ENCODE measurements at regions not wholly inside any gene's neighbourhood (a gene's known extent, or its start where the extent isn't known, plus 50 kb on each side); places are given as distances from the start of the nearest gene placed in this dataset.

DNA sequence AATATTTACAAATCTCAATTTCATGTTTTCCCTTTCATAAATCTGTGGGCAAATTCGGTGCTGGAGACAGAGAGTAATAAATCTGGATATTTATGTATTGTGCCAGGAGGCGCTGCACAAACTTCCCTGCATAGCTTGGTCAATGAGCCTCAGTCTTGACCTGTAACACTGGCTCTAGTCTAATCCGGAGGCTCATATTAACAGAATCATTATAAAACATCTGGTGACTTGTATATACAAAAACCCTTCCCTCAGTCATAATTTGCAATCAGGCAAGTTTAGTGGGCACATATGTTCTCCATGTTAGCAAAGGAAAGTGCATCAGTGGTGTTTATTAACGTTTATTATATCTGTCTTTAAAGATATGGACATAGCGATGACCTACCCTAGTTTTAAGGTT, 104.0 kb upstream of the BNC2 start:
- DNase-seq, result no peak
- intact Hi-C loops (cut with micrococcal nuclease), result no loop called here

DNA sequence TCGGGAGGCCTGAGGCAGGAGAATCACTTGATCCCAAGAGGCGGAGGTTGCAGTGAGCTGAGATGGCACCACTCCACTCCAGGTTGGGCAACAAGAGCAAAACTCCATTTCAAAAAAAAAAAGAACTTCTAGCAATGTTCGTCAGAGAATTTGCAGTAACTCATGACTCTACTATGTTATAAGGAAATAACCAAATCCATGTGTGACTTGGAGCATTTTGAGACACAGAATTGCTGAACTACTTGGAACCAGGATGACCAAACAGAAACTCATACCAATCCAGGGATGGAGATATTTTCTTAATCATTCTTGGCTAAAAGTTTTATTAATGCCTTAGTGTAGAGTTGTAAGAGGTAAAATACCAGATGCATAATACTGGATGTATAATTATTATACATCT, 99.9 kb upstream of the BNC2 start:
- DNase-seq, result no peak
- intact Hi-C loops (cut with micrococcal nuclease), result no loop called here

More for the DNA sequence above, 104.0 kb upstream of the BNC2 start:
- no peak for ATAC-seq

DNA sequence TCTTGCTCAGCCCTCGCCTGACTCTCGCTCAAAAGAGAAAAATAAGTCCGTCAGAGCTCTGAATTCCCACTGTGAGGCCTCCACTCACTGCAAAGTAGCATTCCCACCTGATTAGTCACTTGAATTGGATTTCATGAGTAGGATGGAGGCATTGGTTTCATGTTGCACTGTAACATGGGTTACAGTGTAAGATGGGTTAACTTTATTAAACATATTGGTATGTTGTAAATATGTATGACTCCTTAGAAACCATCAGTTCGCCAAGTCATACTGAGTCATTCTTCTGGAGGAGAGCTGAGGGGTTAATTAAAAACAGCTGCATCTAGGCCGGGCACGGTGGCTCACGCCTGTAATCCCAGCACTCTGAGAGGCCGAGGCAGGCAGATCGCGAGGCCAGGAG, 93.8 kb upstream of the BNC2 start:
- DNase-seq (no peak), ATAC-seq (no peak)
- intact Hi-C loops (cut with micrococcal nuclease), result no loop called here

More for the DNA sequence above, 99.9 kb upstream of the BNC2 start:
- no peak for ATAC-seq

DNA sequence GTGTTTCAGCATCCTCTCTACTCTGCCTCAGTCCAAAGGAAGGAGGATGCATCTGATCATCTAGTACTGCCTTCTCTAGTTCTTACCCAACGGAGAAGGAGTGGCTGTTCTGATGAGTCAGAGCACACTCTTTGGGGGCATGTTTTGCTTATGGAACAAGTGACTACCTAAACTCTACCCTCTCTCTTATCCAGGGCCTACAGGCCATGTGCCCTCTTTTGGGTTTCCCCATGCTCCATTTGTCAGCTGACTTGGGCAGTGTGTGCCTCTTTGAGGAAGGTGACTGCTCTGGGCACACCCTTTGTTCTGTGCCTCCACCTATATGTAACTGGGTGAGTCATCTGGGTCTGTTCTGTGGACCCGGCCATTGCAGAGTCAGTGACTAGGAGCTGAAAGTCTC, 89.6 kb upstream of the BNC2 start:
- ATAC-seq (no peak), DNase-seq (no peak)
- intact Hi-C loops (cut with micrococcal nuclease), result no loop called here

DNA sequence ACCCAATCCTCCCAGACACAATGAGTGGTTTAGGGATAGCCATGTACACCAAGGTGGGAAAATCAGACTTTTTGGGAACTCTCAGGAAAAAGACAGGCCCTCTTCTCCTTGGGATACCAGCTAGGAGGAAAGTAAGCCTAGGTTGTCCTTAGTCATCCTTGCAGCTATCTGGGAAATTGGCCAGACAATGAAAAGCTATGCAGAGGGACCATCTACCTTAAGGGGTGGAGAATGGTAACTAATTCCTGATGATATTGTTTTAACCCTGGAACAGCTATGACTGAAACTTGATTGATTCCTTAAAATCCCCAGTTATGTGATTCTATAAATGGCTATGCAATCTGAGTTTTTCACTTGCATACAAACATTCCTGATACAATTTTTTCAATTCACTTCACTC, 88.9 kb upstream of the BNC2 start:
- ATAC-seq, result no peak
- DNase-seq, result no peak
- intact Hi-C loops (cut with micrococcal nuclease), result no loop called here

DNA sequence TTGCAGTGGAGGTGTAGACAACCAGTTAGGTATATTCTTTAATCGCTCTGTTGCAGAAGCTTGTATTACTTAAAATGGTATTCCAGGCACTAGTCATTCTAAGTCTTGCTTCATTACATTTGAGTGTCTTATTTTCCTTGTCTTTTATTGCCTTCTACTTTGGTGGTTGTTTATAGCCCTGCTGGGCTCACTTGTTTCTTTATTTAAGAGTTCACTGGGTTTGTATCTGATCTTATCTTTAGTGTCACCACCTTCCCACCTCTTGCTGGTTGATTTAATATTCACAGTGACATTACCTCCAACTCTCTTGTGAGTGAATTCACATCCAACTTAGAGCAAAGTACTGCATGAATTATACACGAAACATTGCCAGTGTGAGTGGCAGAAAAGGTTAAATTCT, 83.6 kb upstream of the BNC2 start:
- ATAC-seq (no peak), DNase-seq (no peak)
- intact Hi-C loops (cut with micrococcal nuclease), result no loop called here

DNA sequence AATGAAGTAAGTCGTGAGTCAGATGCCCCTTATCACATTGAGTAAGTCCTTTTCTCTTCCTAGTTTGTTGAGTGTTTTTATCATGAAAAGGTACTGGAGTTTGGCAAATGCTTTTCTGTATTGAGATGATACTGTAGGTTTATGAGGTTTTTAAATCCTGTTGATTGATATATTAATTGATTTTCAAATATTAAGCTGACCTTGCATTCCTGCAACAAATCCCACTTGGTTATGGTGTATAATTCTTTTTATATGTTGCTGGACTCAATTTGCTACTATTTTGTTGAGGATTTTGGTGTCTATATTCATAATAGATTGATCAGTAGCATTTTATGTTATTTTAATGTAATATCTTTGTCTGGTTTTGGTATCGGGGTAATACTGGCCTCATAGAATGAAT, 81.0 kb upstream of the BNC2 start:
- intact Hi-C loops (cut with micrococcal nuclease), result no loop called here
- no peak for ATAC-seq
- DNase-seq, result no peak

DNA sequence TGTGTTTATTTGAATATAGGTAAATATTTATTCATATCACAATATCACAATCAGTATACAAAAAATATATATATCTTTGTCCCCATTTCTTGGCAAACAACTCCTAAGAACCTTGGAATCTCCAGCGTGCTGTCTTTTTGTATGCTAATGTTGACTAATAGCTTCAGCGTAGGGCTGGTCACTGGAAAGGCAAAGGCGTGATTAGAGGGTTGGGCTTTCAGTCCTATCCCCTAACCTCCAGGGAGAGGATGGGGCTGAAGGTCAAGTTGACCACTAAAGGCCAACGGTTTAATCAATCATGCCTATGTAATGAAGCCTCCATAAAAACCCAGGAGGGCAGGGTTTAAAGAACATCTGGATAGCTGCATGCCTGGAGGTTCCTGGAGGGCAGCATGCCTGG, 79.6 kb upstream of the BNC2 start:
- DNase-seq (no peak), ATAC-seq (no peak)
- intact Hi-C loops (cut with micrococcal nuclease), result no loop called here

DNA sequence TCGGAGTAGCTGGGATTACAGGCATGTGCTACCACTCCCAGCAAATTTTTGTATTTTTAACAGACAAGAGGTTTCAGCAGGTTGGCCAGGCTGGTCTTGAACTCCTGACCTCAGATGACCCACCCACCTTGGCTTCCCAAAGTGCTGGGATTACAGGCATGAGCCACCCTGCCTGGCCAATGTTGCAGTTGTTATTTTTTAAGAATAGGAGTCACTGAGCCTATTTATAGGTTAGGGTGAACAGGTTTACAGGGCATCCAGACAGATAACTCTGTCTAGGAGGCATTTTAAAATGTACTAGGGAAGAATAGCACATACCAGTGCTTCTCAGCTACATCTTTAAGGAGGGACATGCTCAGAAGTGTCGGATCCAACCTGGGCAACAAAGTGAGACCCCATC, 60.1 kb upstream of the BNC2 start:
- DNase-seq (no peak), ATAC-seq (no peak)
- intact Hi-C loops (cut with micrococcal nuclease), result no loop called here

DNA sequence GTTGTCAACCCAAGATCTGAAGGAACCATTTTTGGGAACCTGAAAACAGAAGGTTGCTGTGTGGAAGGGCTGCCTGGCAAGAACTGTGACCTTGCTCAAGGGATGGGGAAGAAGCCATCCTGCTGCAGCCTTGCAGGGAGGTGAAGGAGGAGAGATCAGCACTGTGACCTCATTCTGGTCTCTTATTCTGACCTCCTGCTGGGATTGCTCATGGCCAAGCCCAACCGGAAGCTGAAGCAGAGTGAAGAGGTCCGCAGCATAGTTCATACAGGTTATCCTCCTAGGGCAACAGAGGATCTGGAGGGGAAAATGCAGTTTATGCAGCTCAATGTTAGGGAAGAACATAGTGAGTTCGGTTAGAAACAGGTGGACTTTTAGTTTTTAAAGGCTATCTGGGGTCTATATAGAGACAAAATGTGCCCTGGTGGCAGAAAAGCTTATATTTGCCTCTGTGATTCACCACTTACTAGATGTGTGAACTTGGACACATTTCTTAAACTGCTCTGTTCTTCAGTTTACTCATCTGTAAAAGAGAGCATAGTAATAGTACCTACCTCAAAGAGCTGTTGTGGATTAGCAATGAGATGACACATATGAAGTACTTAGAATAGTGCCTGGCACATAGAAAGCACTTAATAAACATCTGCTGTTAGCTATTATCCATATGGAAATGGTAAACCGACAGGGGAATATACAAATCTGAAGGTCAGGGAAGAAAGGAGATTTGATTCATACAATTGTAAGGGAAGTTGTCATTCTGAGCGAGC, 57.9 kb upstream of the BNC2 start:
- ATAC-seq, result no peak
- intact Hi-C loops (cut with micrococcal nuclease), result no loop called here
- DNase-seq, result no peak

DNA sequence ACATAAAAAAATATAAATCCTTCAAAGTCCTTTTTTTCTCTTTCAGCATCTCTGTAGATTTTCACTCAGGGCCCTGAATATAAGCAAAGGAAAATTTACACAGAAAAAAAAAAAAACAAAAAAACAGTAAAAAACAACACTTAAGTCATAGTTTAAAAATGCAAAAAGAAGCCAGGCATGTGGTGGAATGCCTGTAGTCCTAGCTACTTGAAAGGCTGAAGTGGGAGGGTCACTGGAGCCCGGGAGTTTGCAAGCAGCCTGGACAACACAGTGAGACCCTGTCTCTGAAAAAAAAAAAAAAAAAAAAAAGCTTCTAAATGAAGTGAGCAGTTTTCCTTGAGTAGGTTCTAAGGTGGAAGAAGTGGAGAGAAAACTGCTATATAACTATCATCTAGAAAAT, 55.0 kb upstream of the BNC2 start:
- intact Hi-C loops (cut with micrococcal nuclease), result no loop called here
- ATAC-seq (no peak), DNase-seq (no peak)

DNA sequence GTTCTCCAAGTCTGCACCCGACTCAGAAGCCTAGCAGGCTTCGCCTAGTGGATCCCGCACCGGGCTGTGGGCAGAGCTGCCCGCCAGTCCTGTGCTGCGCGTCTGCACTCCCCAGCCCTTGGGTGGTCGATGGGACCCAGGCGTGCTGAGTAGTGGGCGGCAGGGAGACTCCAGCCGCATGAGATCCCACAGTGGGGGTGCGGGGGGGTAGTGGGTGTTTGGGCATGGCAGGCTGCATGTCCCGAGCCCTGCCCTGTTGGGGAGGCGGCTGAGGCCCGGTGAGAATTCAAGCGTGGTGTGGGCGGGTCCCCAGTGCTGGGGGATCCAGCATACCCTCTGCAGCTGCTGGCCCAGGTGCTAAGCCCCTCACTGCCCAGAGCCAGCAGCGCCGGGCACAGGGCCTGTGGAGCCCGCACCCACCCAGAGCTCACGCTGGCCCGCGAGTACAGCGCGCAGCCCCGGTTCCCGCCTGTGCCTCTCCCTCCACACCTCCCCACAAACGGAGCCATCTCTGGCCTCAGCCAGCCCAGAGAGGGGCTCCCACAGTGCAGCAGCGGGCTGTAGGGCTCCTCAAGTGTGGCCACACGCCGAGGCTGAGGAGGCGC, 53.9 kb upstream of the BNC2 start:
- no peak for ATAC-seq
- intact Hi-C loops (cut with micrococcal nuclease), result no loop called here
- no peak for DNase-seq

DNA sequence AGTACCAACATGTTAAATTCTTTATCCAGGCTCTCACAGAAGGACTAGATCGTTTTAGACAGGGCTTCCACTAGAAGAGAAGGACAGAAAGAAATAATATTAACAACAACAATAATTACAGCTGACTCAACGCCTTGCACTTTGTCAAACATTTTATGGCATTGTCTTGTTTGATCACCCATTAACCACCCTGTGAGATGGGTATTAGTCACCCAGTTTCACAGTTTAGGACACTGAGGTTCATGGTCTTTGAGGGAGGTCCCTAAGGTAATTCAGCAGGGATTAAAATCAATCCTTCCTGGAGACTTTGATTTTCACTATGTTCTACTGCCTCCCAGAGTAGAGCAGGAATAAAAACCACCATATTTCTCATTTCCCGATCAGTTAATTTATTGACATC, 51.4 kb upstream of the BNC2 start:
- DNase-seq (no peak), ATAC-seq (no peak)
- intact Hi-C loops (cut with micrococcal nuclease), result no loop called here
